ENCODE measurements at regions not wholly inside any gene's neighbourhood (a gene's known extent, or its start where the extent isn't known, plus 50 kb on each side); places are given as distances from the start of the nearest gene placed in this dataset.

GRCh38 chr2:216287251-216287650, 85.0 kb downstream of the MARCHF4 start:
- no peak overlapping the region for H3K4me3 ChIP-seq
- H3K9me3 ChIP-seq (ENCODE audit: low read depth) = no peaks in the 10 kb centered on the region
- peaks cover 8% of the 10 kb centered on the region for H3K4me1 ChIP-seq (ENCODE audit: insufficient read depth)
- no peaks in the 10 kb centered on the region for H3K36me3 ChIP-seq (ENCODE audit: low read depth)
- H3K9me2 ChIP-seq (ENCODE audit: insufficient read depth) = no peaks in the 10 kb centered on the region
- no peaks in the 10 kb centered on the region for H3K27me3 ChIP-seq (replicated peaks; ENCODE audit: insufficient read depth)
- peak overlapping the region; percentile 16 for H3K4me2 ChIP-seq (ENCODE audit: unreplicated experiment)
- in situ Hi-C loops (cut with MboI) = no loop called here
- peaks cover 14% of the 10 kb centered on the region; the same call in 1 of the 2 replicates for H3K79me2 ChIP-seq (ENCODE audit: insufficient read depth)
- H3F3A ChIP-seq (ENCODE audit: insufficient read depth) = no peaks in the 10 kb centered on the region
- peak; percentile 60 for DNase-seq
- no peak overlapping the region for H3K9ac ChIP-seq
- no peaks in the 10 kb centered on the region for H4K20me1 ChIP-seq (ENCODE audit: insufficient read depth)
- WGBS, 2 experiments (ENCODE audit: low coverage in 1 of 2, low lambda C conversion rate in 2 of 2, missing lambda C conversion rate in 2 of 2) = 43 to 48% methylated on average over 5 of the region's 5 CpGs
- no peak overlapping the region for H3K27ac ChIP-seq
- H2AFZ ChIP-seq = no peak overlapping the region
- TF ChIP-seq EZH2phosphoT487 (IDR thresholded peaks at IDR 0.05; ENCODE audit: insufficient read depth, low read depth) (no peak), EZH2 (IDR thresholded peaks at IDR 0.05; ENCODE audit: insufficient read depth, poor library complexity, severe bottlenecking) (no peak)

- H3K79me2 ChIP-seq (ENCODE audit: insufficient read depth) = peaks cover 14% of the 10 kb centered on the region; the same call in 1 of the 2 replicates
- WGBS, 2 experiments (ENCODE audit: low coverage in 1 of 2, low lambda C conversion rate in 2 of 2, missing lambda C conversion rate in 2 of 2) = 78 to 82% methylated on average over 8 of the region's 8 CpGs
- no peak overlapping the region for H2AFZ ChIP-seq
- peaks cover 8% of the 10 kb centered on the region for H3K4me1 ChIP-seq (ENCODE audit: insufficient read depth)
- TF ChIP-seq EZH2phosphoT487 (IDR thresholded peaks at IDR 0.05; ENCODE audit: insufficient read depth, low read depth) (no peak), EZH2 (IDR thresholded peaks at IDR 0.05; ENCODE audit: insufficient read depth, poor library complexity, severe bottlenecking) (no peak)
- H3K4me3 ChIP-seq = no peak overlapping the region
- no peaks in the 10 kb centered on the region for H4K20me1 ChIP-seq (ENCODE audit: insufficient read depth)
- H3K27ac ChIP-seq = no peak overlapping the region
- H3K9ac ChIP-seq = no peak overlapping the region
- no peaks in the 10 kb centered on the region for H3K9me2 ChIP-seq (ENCODE audit: insufficient read depth)
- no peaks in the 10 kb centered on the region for H3F3A ChIP-seq (ENCODE audit: insufficient read depth)
- no peaks in the 10 kb centered on the region for H3K9me3 ChIP-seq (ENCODE audit: low read depth)
- peak overlapping the region; percentile 16 for H3K4me2 ChIP-seq (ENCODE audit: unreplicated experiment)
- H3K27me3 ChIP-seq (replicated peaks; ENCODE audit: insufficient read depth) = no peaks in the 10 kb centered on the region
- peak; percentile 4 for DNase-seq
- in situ Hi-C loops (cut with MboI) = no loop called here
- H3K36me3 ChIP-seq (ENCODE audit: low read depth) = no peaks in the 10 kb centered on the region
Observed at GRCh38 chr2:216286616-216287231, 85.6 kb downstream of the MARCHF4 start.

GRCh38 chr2:216285701-216286100, 86.6 kb downstream of the MARCHF4 start:
- 57 to 64% methylated on average over 7 of the region's 7 CpGs for WGBS, 2 experiments (ENCODE audit: low coverage in 1 of 2, low lambda C conversion rate in 2 of 2, missing lambda C conversion rate in 2 of 2)
- in situ Hi-C loops (cut with MboI) = no loop called here

GRCh38 chr2:216284708-216285107, 87.6 kb downstream of the MARCHF4 start:
- peaks cover 17% of the 10 kb centered on the region for H3K4me1 ChIP-seq (ENCODE audit: insufficient read depth)
- no peaks in the 10 kb centered on the region for H3K9me2 ChIP-seq (ENCODE audit: insufficient read depth)
- no peak overlapping the region for H3K4me3 ChIP-seq
- in situ Hi-C loops (cut with MboI) = no loop called here
- no peaks in the 10 kb centered on the region for H3K9me3 ChIP-seq (ENCODE audit: low read depth)
- H3K27me3 ChIP-seq (replicated peaks; ENCODE audit: insufficient read depth) = no peaks in the 10 kb centered on the region
- H3K9ac ChIP-seq = no peak overlapping the region
- H2AFZ ChIP-seq = no peak overlapping the region
- no peak for TF ChIP-seq EZH2 (IDR thresholded peaks at IDR 0.05; ENCODE audit: insufficient read depth, poor library complexity, severe bottlenecking)
- WGBS, 2 experiments (ENCODE audit: low coverage in 1 of 2, low lambda C conversion rate in 2 of 2, missing lambda C conversion rate in 2 of 2) = 89% methylated on average over 3 of the region's 3 CpGs
- no peak for DNase-seq
- no peaks in the 10 kb centered on the region for H4K20me1 ChIP-seq (ENCODE audit: insufficient read depth)
- no peak overlapping the region for H3K4me2 ChIP-seq (ENCODE audit: unreplicated experiment)
- H3K36me3 ChIP-seq (ENCODE audit: low read depth) = 0 out of 2 replicates have a peak, but pooled peaks cover 2% of the 10 kb centered on the region
- H3K27ac ChIP-seq = no peak overlapping the region
- H3F3A ChIP-seq (ENCODE audit: insufficient read depth) = peaks cover 11% of the 10 kb centered on the region
- H3K79me2 ChIP-seq (ENCODE audit: insufficient read depth) = 0 out of 2 replicates have a peak, but pooled peaks cover 8% of the 10 kb centered on the region

More at GRCh38 chr2:216285701-216286100, 86.6 kb downstream of the MARCHF4 start:
- no peaks in the 10 kb centered on the region for H3K36me3 ChIP-seq (ENCODE audit: low read depth)
- no peak overlapping the region for H3K9ac ChIP-seq
- H3K27ac ChIP-seq = no peak overlapping the region
- H3K4me3 ChIP-seq = no peak overlapping the region
- H3K4me1 ChIP-seq (ENCODE audit: insufficient read depth) = peaks cover 8% of the 10 kb centered on the region
- 0 out of 2 replicates have a peak, but pooled peaks cover 9% of the 10 kb centered on the region for H3K79me2 ChIP-seq (ENCODE audit: insufficient read depth)
- H3K9me3 ChIP-seq (ENCODE audit: low read depth) = no peaks in the 10 kb centered on the region
- no peaks in the 10 kb centered on the region for H3K27me3 ChIP-seq (replicated peaks; ENCODE audit: insufficient read depth)
- H3F3A ChIP-seq (ENCODE audit: insufficient read depth) = 0 out of 2 replicates have a peak, but pooled peaks cover 1% of the 10 kb centered on the region
- no peak for TF ChIP-seq EZH2phosphoT487 (IDR thresholded peaks at IDR 0.05; ENCODE audit: insufficient read depth, low read depth)
- no peaks in the 10 kb centered on the region for H4K20me1 ChIP-seq (ENCODE audit: insufficient read depth)
- no peak overlapping the region for H3K4me2 ChIP-seq (ENCODE audit: unreplicated experiment)
- H3K9me2 ChIP-seq (ENCODE audit: insufficient read depth) = no peaks in the 10 kb centered on the region
- H2AFZ ChIP-seq = no peak overlapping the region
- no peak for DNase-seq
